Endothelial cell of umbilical vein (primary cell): ENCODE measurements at regions not wholly inside any gene's neighbourhood (a gene's known extent, or its start where the extent isn't known, plus 50 kb on each side); places are given as distances from the start of the nearest gene placed in this dataset.

Experiments used
- BruUV-seq: library from RNA; stranded (reverse); fragments of 400-500 nt; replicated peaks from 2 replicates; lab custom pipeline; 2021; lab: Mats Ljungman, UMichigan
- CTCF ChIA-PET: fragments of 300-600, 350-600 bp; sonication (Branson Sonifier 250); formaldehyde crosslinking; loops from one replicate; lab custom pipeline; 2021; ENCODE audit warnings: antibody characterized with exemption, inconsistent platforms; lab: Charles Lee
- POLR2A ChIA-PET: fragments of 300-600, 350-600 bp; sonication (Branson Sonifier 250); formaldehyde crosslinking; loops from one replicate; lab custom pipeline; 2021; ENCODE audit warnings: antibody characterized with exemption, inconsistent platforms; lab: Charles Lee
- DNase-seq: peaks from one replicate; pipeline ENCODE4 v3.0.0-alpha.2; 2011; ENCODE audit warnings: low read depth, low spot score
- FAIRE-seq: peaks from 2 replicates; lab custom pipeline; 2011; peaks lifted over from hg19 to GRCh38; lab: Jason Lieb, UNC
- H2AFZ ChIP-seq: 2 replicates; pipeline ENCODE4 v1.6.0; 2012; ENCODE audit warnings: low read depth, low read length, control low read depth, inconsistent platforms
- H3K27ac ChIP-seq: 2 replicates; pipeline ENCODE4 v1.5.1; 2011; ENCODE audit warnings: low read depth, mild to moderate bottlenecking, control low read depth, low read length, moderate library complexity; ENCODE audit not compliant: insufficient read depth
- H3K27me3 ChIP-seq, 2 experiments: 2 replicates each; pipeline versions ENCODE4 v1.6.0 to v1.6.1; 2011; ENCODE audit warnings: low read length in 2 of 2, mixed read lengths in 1 of 2; ENCODE audit not compliant: control insufficient read depth in 2 of 2, insufficient read depth in 2 of 2
- H3K36me3 ChIP-seq, 2 experiments: 2 replicates in 1 of 2; 3 replicates in 1 of 2; pipeline ENCODE4 v1.5.1; 2011; ENCODE audit warnings: low read length in 2 of 2, mild to moderate bottlenecking in 1 of 2, moderate library complexity in 1 of 2; ENCODE audit not compliant: control insufficient read depth in 2 of 2, insufficient read depth in 2 of 2; ENCODE audit errors: extremely low read depth in 1 of 2
- H3K4me1 ChIP-seq: 3 replicates; pipeline ENCODE4 v1.5.1; 2011; ENCODE audit warnings: mild to moderate bottlenecking, low read length; ENCODE audit not compliant: control insufficient read depth, insufficient read depth; ENCODE audit errors: extremely low read depth
- H3K4me2 ChIP-seq: 2 replicates; pipeline ENCODE4 v1.6.1; 2011; ENCODE audit warnings: low read length, control low read depth, mixed read lengths; ENCODE audit not compliant: insufficient read depth
- H3K4me3 ChIP-seq, 3 experiments: fragments of 200-600 bp in 1 of 3; sonication (generic), shearing (Covaris generic) in 1 of 3; replicated peaks in 1 of 3; 2 replicates each; pipeline ENCODE4 v1.5.1; 2011 to 2016; ENCODE audit warnings: control low read depth in 3 of 3, low read length in 3 of 3, mild to moderate bottlenecking in 2 of 3, inconsistent platforms in 1 of 3, low read depth in 1 of 3, moderate library complexity in 1 of 3; ENCODE audit not compliant: insufficient read depth in 1 of 3
- H3K79me2 ChIP-seq: 2 replicates; pipeline ENCODE4 v1.6.0; 2012; ENCODE audit warnings: low read length, inconsistent platforms; ENCODE audit not compliant: control insufficient read depth, insufficient read depth
- H3K9ac ChIP-seq: replicated peaks from 2 replicates; pipeline ENCODE3; 2011; ENCODE audit warnings: low read length, control low read depth; ENCODE audit not compliant: insufficient read depth; ENCODE audit errors: extremely low read depth
- H3K9me1 ChIP-seq: replicated peaks from 3 replicates; pipeline ENCODE4 v1.6.0; 2011; ENCODE audit warnings: mild to moderate bottlenecking, low read length; ENCODE audit not compliant: control insufficient read depth, insufficient read depth; ENCODE audit errors: extremely low read depth
- H3K9me3 ChIP-seq: replicated peaks from 2 replicates; pipeline ENCODE4 v1.5.1; 2012; ENCODE audit warnings: low read length, inconsistent platforms; ENCODE audit not compliant: control insufficient read depth, insufficient read depth
- H4K20me1 ChIP-seq: replicated peaks from 2 replicates; pipeline ENCODE3; 2011; ENCODE audit warnings: mild to moderate bottlenecking, low read length; ENCODE audit not compliant: control insufficient read depth, insufficient read depth; ENCODE audit errors: extremely low read depth
- GATA2 ChIP-seq: IDR thresholded peaks from 2 replicates; pipeline ENCODE4 v1.7.0; 2011; ENCODE audit warnings: low read depth, mild to moderate bottlenecking, moderate library complexity, mixed read lengths, low read length; ENCODE audit not compliant: insufficient read length, insufficient read depth
- dilution Hi-C: fragments of 300-500 bp; cut with MboI; formaldehyde crosslinking; loops from one replicate; pipeline ENCODE4 v1.15.0; 2019; ENCODE audit warnings: low sequenced_read_pairs; ENCODE audit not compliant: extremely low pct_ligation_motif_present
- intact Hi-C: fragments of 100-400 bp; cut with micrococcal nuclease; formaldehyde crosslinking; loops from one replicate; pipeline ENCODE4 v1.10.0; 2022

GRCh38 chr1:192266645-192267044 lies 50.1 kb upstream of the RGS21 start:
- intact Hi-C loops, result no loop called here
- no TSS peak for BruUV-seq
- Histone ChIP-seq H3K36me3 (no peaks in the 10 kb centered on the region), H3K79me2 (no peaks in the 10 kb centered on the region), H3K4me2 (no peak overlapping the region), H4K20me1 (no peaks in the 10 kb centered on the region), H2AFZ (no peak overlapping the region), H3K9me1 (no peaks in the 10 kb centered on the region), H3K27ac (no peak overlapping the region), H3K4me3 (no peak overlapping the region), H3K27me3 (no peaks in the 10 kb centered on the region), H3K9ac (no peak overlapping the region), H3K4me1 (peaks cover 25% of the 10 kb centered on the region), H3K9me3 (no peaks in the 10 kb centered on the region)
- no peak for DNase-seq
- no peak for TF ChIP-seq GATA2
- FAIRE-seq, result no peak
- ChIA-PET CTCF (no interaction called here), POLR2A (no interaction called here)
- dilution Hi-C loops, result no loop called here
